A204.1 (cell line): ENCODE measurements at regions not wholly inside any gene's neighbourhood (a gene's known extent, or its start where the extent isn't known, plus 50 kb on each side); places are given as distances from the start of the nearest gene placed in this dataset.
"Not testable (repeated sequence)": the region's sequence is repeated elsewhere in the genome, so short reads cannot be mapped to it uniquely, and the experiment has no call there.

Source experiments
- FAIRE-seq: peaks from 2 replicates; lab custom pipeline; 2012; peaks lifted over from hg19 to GRCh38; lab: Jason Lieb, UNC

DNA sequence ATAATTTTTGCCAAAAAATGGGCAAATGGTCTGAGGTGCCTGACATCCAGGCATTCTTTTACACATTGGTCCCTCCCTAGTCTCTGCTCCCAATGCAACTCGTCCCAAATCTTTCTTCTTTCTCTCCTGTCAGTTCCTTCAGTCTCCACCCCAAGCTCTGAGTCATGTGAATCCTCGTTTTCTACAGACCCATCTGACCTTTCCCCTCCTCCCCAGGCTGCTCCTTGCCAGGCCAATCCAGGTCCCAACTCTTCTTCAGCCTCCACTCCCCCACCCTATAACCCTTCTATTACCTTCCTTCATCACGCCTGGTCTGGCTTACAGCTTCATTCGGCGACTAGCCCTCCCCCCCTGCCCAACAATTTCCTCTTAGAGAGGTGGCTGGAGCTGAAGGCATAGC is 55.3 kb downstream of the BBS10 start:
- not testable (repeated sequence) for FAIRE-seq

DNA sequence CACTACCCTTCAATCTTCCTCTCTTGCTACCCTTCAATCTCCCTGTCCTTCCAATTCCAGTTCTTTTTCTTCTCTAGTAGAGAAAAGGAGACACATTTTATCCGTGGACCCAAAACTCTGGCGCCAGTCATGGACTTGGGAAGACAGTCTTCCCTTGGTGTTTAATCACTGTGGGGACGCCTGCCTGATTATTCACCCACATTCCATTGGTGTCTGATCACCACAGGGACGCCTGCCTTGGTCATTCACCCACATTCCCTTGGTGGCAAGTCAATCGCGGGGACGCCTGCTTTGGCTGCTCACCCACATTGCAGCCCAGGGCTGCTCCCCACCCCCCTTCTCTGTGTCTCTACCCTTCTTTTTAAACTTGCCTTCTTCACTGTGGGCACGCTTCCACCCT is 55.9 kb downstream of the BBS10 start:
- FAIRE-seq: not testable (repeated sequence)

DNA sequence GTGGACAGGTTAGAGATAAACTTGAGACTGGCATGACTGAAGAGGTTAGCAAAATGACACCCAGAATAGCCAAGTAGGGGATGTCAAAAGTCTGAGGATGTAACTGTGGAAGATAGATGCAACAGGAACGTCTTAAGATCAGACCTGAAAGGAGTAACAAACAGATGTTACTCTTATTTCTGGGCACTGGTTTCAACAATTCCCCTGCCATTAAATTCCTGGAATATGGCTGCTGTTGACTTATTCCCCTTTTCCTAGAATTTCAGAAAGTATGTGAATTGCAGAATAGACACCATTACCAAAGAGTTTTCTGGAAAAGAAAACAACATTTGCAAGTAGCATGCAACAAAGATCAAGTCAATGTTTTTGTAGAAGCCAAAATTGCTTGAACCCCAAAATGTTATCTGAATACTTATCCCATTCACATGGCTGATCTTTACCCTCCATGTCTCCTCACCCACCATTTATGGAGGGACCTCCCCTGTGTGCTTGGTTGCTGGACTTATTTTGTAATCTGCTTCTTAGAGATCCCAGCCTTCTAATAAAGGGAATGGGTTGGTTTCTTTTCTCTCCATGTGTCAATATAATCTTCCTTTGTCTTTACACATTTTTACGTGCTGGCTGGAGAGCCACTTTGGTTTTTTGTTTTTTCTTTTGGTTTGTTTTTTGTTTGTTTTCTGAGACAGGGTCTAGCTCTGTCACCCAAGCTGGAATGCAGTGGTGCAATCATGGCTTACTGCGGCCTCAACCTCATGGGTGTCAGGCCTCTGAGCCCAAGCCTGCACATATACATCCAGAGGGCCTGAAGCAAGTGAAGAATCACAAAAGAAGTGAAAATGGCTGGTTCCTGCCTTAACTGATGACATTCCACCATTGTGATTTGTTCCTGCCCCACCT is 57.0 kb downstream of the BBS10 start:
- FAIRE-seq: no peak

DNA sequence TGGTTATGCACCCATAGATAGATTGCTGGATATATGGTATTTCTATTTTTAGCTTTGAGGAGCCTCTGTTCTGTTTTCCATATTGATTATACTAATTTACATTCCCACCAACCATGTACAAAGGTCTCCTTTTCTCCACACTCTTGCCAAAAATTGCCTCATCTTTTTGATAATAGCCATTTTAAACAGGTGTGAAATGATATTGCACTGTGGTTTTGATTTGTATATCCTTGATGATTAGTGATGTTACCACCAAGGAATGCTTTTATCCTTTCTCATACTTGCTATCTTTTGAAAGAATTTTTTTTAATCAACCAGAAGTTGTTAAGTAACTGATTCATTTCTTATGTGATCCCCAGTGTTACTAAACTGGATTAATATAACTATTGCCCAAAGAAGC is 60.0 kb downstream of the BBS10 start:
- no peak for FAIRE-seq

DNA sequence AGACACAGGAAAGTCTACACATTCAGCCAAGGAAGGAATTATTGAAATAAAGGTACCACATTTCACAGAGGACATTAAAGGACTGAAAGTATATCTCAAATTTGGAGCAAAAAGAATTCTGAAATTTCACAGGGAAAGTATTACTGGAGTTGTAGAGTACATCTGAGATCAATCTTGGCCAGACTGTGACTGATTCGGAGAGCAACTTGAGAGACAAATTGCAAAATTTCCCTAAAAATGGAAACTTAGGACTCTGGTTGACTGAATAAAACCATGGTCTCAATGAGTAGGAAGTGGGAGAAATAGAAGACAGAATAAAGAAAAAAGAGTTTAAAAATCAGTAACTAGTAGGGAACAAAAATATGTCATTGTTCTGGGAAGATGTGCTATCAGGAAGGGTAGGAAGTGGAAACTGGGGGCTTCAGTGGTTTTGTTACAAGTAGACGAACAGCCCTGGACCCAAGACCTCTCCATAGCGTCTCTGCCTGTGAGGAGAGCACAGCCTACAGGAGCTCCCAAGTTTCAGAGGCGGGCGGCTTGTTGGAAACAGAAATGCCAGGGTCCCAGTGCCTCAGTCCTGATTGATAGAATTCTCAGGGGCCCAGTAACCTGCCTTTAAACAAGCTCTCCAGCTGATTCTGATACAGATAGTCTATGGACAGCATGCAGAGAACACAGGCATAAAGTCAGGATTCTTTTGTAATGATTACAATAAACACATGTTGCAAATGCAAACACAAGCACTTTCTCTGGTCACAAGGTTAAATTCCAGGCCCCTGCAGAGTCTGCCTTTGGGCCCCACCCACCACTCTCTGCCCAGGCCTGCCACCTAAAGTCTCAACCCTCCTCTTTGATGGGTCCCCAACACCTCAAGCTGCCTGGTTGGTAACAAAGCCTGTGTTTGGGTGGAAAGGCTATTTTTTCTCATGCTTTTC is 63.1 kb downstream of the BBS10 start:
- FAIRE-seq: no peak

DNA sequence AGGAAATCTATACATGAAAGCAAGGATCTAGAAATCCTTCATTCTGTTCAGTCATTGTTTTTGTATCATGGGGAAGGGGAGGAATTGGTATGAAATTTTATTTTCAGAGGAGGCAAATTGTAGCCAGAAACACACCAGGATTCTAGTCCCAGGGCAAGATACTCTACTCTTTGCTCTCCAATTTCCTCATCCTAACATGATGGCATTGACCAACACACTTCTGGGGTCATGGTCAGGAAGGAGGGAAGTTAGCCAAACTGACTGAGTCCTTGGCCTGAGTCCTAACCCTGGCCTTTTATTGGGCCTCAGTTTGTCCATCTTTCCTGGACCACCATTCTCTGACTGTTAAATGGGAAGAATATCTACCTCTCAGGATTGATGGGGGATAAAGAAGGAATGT is 65.5 kb downstream of the BBS10 start:
- no peak for FAIRE-seq

DNA sequence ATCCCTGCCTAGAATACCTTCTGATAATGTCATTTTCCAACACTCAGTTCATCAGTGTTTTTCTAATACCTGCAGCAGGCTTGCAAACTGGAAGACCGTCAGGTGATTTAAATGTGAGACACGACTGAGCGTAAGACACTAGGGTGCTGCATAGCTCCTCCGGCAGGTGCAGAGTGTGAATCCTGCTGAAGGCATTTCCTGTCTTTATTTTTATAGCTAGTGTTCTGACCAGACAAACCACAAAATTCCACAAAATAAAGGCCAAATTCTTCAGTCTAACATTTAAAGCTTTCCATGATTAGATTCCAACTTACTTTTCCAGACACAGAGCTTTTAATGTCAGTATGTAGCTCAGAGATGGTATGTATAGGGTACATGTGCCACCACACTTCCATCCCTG is 70.7 kb downstream of the BBS10 start:
- no peak for FAIRE-seq

DNA sequence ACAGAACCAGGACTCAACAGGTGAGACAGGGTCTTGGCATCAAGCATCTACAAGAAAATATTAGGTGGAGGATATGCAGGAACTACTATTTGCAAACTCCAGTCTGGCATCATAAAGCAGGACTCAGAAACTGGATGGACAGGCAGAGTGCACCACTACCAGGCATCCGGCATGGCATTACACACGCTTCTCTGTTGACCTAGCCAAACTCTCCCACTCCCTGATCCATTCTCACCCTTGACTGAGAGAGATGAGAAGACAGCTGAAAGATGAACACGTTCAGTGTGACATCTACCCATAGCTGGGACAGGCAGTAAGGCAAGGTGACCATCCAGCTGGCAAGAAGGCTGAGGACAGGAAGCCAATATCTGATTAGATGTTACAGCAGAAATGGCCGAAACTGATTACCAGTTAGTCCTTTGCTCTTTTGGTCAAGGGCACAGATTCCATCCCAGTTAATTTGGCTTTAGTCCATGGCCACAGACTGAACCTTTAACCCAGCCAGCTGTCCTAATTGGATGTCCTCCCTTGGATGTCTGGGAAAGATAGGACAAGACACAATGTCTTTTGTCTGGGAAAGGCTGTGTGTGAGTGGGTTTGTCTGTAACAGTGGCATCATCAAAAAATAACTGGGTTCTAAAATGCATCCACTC is 71.6 kb downstream of the BBS10 start:
- FAIRE-seq: no peak

DNA sequence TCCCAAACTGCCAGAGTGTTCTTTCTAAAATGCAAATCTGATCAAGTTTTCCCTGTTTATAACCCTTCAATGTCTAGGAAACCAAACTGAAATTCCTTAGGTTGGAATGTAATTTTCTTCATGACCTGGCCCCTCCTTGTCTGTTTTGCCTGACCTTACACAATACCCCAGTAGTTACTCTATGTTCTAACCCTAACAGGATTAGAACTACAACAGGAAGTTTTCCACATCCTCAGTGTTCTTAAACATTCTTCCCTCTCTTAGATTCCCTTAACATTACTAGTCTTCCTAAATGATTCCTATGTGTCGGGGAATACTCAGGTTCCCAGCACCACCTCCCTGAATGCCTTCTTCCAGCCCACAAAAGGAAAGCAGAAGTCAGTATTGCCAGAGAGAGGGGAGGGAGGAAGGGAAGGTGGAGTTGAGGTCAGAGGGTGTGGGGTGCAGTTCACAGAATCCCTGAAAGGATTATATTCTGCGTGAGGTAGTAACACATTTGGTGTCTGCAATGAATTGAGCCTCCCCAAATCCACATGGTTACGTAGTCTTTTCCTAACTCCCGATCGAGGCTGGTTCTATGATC is 72.6 kb downstream of the BBS10 start:
- FAIRE-seq: no peak

DNA sequence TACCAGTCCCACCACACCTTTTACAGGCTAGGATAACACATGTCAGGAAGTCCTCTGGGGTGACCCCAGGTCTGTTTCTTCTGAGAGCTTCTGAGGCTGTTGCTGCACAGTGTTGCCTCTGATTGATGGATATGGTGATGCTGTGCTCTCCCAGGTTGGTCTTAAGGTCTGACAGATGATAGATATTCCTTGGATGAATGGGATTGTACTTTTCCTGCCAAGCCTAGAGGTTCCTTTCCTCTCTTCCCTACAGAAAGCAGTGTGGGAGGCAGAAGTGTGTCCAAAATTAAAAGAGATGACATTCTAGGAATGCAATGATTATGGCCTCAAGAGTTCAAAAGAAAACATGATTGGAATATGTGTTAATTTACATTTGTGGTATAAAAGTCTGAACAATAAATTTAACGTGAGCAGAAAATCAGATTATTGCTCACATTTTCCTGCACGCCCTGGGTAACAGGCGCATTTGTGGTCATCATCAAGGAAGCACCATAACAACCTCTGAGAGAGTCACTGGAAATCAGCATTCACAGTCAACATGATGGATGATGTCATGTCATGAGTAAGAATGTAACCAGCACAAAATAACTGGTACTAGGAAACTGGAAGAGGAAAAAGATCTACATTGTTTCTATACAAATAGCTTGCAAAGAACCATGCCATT is 73.7 kb downstream of the BBS10 start:
- no peak for FAIRE-seq

DNA sequence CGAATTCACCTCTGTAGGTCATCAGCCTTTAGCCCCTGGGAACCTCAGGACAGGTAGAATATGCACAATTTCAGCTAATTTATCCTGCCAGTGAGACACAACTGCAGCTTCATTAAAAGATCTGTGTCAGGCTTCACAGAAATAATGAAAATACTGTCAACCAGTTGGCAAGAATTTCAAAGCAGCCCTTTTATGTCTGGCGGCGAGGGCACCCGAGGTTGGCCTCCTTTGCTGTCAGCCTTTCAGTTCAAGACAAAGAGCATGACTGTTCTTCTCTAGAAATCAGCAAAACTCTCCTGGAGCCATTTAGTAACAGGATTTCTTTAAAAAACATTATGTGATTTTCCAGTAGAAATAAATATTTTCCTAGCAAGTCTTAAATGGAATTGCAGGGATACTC is 75.9 kb downstream of the BBS10 start:
- no peak for FAIRE-seq

DNA sequence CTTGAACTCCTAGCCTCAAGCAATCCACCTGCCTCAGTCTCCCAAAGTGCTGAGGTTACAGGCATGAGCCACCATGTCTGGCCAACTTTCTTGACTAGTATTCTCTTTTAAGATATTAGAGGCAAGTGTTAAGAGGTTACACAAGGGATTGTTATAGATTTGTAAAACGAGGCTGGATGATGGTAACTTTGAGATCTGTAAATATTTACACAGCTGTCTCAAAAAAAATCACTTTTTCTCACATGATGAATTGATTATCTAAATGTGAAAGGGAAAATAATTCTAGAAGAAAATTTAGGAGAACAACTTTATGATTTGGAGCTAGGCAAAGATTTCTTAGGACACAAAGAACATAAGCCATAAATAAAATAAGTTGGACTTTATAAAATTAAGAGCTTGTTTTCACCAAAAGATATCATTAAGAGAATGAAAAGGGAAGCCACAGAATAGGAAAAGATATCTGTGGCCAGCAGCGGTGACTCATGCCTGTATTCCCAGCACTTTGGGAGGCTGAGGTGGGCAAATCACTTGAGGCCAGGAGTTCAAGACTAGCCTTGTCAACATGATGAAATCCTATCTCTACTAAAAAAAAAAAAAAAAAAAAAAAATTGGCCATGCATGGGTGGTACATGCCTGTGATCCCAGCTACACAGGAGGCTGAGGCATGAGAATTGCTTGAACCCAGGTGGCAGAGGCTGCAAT is 77.4 kb downstream of the BBS10 start:
- FAIRE-seq: no peak

DNA sequence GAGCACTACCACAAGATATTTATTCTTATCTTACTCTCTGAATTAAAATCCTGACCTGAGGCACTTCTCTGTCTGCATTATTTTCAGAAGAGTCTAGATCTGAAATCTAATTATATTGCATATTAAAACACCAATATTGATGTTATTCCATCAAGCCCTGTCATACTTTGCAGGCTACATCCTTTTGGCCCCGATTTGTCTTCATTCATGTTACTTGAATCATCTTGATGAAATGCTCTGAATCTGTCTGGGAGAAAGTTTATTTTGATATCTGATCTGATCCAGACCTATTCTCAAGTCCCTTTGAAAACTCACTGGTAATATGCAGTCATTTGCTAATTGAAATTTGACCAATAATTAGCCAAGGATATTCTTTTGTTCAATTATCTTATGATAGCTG is 79.9 kb downstream of the BBS10 start:
- no peak for FAIRE-seq

DNA sequence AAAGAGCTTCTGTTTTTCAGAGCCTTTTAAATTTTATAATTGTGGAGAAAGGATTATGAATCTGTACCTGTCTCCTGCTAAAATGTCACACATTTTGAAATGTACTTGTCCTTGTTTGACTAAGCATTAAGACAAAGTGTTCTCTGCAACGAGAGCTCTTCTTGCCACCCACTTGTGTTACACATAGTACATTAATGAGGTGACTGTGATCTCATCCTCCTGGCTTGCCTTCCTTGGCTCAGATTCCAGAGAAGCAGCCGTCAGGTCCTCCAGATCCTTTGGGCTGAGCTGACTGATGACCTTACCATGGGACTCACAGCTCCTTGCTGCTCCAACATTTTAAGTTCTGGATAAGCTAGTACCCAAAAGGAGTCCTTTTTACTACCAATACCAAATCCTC is 81.4 kb downstream of the BBS10 start:
- no peak for FAIRE-seq

DNA sequence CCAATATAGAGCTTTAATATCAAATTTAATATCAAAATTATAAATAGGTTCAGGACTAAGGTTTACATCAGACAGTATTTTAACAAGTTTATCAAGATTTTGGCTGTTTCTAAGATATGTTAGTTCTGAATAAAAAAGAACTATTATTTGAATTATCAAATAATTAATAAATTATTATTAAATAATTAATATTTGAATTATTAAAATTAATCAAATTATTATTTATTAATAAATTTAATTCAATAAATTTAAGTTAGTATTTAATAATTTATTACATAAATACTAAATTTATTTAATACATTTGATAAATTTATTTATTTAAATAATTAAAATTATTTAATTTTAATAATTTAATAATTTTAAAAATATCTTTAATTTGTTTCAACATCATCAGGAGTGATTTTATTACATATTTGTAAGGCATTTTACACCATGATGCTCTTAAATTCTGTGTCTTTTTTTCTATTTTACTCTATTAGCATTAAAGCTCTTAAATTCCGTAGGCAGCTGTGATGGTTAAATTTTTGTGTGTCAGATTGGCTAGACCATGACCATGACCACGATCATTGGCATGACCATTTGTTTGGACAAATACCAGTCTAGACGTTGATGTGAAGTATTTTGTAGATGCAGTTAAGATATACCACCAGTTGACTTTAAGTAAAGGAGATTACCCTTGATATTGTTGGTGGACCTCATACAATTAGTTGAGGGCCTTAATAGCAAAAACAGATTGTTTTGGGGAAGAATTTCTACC is 82.6 kb downstream of the BBS10 start:
- peak; percentile 100 for FAIRE-seq

DNA sequence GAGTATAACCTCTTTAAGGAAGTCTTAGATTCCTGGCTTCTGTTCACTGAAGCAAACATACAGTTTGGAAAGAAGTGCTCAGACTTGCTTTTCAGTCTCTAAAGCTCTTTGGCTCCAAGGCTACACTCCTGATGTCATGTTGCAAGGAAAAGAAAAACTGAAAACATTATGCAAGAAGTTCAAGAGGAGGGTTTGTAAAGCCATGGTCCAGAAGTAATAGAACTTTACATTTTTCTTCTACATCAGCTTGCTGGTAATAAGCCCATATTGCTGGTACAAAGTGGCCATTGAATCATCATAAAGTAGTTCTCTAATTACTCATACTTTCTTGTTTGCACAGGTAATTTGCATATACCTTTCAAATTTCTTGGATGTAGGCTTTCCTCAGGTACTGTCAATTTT is 83.6 kb downstream of the BBS10 start:
- FAIRE-seq: no peak

DNA sequence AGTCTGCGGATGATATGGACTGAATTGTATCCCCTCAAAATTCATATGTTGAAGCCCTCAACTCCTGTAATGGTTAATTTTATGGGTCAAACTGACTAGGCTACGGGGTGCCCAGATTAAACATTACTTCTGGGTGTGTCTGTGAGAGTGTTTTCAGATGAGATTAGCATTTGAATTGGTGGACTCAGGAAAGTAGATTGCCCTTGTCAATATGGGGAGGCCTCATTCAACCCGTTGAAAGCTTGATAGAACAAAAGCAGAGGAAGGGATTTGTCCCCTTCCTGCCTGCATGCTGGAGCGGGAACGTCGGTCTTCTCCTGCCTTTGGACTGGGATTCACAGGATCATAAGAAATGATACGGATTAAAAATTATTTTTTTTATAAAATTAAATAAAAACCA is 84.5 kb downstream of the BBS10 start:
- FAIRE-seq: no peak

DNA sequence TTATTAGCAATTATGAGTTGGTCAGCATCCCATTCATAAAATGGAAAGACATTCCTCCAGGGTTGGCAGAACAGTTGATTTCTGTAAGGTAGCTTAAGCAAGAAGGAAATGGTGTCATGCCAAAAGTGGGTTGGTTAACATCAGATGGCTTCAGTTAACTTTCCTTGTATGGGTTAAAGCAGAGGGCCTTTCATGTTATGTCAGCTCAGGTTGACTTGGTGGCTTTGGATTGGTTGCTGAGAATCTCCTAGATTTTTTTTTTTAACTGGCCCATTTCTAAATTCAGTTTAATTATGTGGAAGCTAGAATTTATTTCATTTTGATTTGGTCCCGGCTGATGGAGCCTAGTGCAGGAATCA is 87.8 kb downstream of the BBS10 start:
- no peak for FAIRE-seq

DNA sequence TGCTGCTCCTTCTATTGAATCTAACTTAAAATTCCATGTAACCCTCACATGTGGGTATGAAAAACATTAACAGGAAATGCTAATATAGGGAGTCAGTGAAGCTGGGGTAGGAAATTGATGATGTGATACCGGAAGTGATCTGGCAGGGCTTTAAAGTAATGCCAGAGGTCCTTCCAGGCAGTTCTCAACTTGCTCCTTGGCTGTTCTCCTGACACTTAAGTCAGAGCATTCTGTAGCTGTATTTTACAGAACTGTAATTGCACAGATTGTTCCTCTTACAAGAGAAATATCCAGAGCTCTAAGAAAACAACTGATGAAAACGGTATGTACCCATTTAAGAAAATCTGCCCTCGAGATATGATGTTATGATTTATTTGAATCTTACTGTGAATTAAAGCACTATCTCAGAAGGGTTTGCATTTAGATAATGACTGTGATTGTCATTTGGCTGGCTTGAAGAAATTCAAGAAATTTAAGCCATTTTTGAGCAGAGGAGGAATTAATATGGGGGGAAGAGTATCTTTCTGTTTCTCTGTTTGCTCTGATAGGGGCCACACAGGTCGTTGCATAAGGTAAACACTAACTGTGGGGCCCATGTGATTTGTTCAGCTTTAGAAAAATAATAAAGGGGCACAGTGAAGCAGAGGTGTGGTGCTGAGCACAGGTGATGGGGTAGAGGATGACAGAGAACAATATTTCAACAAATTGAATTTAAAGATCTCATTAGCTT is 88.4 kb downstream of the BBS10 start:
- FAIRE-seq: no peak

DNA sequence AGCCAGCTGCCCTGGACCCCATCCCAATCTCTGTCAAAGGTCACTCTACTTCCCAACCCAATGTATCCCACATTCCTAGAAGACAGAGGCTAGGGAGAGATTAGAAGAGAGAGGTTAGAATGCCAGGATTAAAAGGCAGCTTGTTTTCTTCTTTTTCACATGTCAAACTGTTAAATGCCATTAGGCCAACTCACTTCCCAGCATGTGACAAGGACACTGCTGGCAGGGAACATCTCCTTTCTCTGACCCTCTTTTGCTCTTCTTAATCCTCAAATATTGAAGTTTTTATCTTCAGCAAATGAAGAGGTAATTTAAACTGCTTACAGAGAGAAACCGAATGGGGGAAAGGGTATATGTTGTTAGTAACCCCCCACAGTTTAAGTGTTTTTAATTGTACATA is 89.1 kb downstream of the BBS10 start:
- no peak for FAIRE-seq
